Stimulated activated CD8-positive, alpha-beta memory T cell treated with anti-CD3 and anti-CD28 coated beads, Interleukin-4, amount 100 ng/mL, for 48 hours (primary cell): ENCODE measurements at regions not wholly inside any gene's neighbourhood (a gene's known extent, or its start where the extent isn't known, plus 50 kb on each side); places are given as distances from the start of the nearest gene placed in this dataset.
A peak's percentile ranks its signal among the peaks of the same experiment; 100 is the strongest.

Experiments
- DNase-seq: peaks from one replicate; pipeline ENCODE4 v3.0.0-alpha.2; 2020

DNA sequence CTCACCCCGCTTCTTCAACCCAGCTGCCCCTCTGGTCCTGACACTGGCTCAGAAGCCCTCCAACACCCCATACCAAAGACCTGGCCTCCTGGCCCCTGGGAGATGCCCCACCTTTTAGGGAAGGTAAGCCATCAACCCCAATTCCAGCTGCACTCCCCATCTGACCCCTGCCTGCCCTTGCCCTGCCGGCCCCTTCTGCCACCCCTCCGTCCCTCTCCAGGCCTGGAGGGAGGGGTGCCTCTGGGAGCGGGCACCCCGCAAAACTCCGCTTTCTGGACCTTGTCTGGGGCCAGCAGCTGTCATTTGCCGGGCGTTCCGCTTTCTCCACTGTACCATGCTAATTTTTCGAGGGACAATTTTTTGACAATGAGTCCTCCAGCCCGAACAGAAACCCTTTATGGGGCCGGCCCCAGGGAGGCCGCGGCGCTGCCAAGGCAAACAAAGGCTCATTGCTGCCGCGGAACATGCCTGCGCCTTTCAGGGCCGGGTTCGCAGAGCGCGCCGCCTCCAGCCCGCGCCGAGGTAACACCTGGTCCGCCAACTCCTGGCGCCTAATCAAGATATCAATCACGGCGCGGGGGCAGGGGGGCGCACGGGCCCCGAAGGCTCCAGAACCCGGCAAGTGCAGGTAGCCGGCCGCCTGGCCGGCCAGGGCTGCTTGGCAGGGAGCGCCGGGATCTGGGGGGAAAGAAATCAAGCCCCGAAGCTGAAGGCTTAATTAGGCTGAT lies 96.0 kb downstream of the INHBB start:
- DNase-seq: no peak

DNA sequence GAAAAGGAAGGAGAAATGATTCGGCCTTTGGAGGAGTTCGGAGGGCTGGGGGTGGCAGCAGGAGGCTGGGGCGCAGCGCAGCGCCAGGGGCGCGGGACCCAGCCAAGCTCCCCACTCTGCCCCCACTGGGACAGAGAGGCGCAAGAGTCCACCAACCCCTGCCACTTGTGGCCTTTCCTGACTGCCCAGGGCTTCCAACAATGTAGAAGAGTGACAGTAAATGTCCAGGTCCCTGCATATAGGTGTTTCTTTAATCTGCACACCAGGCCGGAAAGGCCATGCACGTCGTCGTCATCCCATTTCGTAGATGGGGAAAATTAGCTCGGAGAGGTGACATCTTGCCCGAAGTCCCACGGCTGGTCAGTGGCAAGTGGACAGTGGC lies 96.6 kb downstream of the INHBB start:
- no peak for DNase-seq

DNA sequence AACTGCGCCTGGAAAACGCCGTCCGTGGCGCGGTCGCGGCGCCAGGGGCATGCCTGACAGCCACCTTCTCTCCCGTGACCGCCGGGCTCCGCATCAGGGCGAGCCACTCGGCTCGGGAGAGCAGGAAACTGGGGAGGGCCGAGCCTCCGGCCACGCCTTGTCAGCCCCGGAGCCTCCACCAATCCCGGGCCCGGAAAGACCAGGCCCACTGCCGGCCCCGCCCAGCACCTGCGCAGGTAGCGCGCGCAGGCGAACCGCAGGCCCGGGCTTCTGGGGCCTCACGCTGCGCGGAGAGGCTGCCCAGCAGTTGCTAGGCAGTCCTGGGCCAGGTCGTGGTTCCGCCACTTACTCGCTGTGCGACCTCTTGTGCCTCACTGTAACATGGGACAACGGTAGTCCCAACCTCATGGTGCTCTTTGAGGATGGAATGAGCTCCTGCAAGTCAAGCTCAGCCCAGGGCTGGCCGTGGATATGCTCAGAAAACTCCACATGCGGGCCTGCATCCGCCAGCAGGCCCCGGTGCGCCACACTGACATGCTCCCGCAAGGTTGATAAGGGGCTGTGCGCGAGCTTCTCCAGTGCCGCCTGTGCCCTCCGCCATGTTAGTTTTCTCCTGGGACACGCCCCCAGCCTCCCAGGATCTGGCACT lies 97.1 kb downstream of the INHBB start:
- peak; percentile 40 for DNase-seq

DNA sequence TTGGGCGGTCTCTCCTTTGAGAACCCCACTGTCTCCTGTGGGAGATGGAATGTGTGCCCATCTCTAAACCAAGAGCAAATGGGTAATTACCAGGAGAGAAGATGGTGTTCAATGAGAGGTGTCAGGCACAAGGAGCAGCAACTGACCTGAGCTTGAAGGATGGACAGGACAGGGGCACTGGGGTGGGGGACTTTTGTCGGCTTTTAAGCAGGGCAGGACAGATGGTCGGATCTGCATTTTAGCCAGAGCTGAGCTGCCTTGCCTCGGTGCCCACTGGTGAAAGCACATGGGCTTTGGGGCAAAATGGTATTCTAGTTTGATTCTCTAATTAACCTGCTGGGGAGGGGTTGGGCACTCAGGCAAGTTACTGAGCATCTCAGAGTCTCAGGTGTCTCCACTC lies 98.0 kb downstream of the INHBB start:
- no peak for DNase-seq

DNA sequence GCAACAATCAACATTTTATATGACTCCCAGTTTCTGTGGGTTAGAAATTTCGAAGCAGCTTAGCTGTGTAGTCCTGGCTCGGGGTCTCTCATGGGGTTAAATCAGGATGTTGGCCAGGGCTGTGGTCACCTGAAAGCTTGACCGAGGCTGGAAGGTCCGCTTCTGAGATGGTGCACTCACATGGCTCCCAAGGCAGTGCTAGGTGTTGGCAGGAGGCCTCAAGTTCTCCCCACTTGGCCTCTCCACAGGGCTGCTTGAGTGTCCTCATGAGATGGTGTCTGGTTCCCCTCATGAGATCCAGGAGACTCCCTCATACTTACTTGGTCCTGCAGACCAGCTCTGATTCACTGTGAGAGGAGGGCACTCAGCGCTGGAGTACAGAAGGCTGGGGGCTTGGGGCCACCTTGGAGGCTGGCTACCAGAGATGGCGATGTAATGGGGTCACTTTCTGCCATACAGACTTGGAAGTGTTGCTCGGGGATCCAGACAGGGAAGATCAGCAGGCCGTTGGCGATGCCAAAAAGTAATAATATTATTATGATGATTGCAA lies 98.8 kb downstream of the INHBB start:
- no peak for DNase-seq

DNA sequence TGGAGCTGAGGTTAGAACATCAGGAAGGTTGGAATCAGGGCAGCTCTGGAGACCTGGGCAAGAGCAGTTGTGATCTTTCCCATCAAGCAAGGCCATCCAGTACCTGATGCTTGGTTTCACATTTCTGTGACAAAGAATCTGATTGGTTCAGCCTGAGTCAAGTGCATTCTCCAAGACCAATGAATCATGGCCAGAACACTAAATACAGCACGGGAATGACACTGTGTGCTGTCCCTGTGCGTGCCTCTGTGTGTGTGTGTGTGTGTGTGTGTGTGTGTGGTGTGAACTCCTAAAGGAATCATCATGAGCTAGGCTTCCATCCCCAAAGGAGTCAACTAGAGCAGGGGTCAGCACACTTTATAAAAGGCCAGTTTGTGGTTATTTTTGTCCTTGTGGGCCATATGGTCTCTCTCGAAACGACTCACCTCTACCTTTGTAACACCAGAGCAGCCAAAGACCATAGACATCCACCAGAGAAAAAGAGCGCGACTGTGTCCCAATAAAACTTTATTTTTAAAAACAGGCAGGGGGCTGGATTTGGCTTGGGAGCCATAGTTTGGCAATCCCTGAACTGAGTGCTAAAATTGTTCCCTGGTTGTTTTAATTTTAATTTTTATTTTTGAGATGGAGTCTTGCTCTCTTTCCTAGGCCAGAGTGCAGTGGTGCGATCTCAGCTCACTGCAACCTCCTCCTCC lies 99.7 kb downstream of the INHBB start:
- no peak for DNase-seq

DNA sequence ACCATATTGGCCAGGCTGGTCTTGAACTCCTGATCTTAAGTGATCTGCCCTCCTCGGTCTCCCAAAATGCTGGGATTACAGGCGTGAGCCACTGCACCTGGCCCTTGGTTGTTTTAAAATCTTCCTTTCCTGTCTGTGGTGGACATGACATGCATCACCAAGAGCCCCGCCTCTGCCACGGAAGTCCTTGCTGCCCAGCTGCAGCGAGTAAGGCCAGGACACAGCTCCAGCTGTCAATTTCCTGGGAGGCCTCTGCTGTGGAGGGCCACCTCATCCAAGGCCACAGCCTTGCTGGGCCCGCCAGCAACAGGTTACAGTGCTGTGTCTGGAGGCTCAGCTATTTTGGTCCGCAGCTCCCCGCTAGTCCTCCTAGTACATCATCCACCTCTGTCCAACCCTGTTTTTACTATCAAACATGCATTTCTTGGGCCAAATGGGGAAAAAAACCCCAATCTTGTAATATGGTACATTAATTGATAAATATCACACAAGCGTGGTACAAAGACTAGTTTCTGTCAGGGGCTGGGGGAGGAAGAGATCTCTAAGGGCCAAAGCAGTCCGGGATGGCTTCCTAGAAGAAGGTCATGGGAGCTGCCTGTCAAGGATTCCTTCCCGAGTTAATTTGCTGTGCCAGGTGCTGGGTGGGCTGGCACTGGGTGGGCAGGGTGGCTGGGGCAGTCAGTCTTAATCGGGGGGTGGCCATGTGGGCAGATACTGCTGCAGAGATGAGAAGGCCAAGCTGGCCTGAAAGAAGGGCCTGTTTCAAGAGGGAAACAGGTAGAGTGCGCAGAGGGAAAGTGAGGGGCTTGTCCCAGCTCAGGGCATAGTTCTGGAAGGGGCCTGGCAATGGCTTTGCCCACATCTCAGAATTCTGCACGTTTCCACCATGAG lies 100.5 kb downstream of the INHBB start:
- DNase-seq: no peak

DNA sequence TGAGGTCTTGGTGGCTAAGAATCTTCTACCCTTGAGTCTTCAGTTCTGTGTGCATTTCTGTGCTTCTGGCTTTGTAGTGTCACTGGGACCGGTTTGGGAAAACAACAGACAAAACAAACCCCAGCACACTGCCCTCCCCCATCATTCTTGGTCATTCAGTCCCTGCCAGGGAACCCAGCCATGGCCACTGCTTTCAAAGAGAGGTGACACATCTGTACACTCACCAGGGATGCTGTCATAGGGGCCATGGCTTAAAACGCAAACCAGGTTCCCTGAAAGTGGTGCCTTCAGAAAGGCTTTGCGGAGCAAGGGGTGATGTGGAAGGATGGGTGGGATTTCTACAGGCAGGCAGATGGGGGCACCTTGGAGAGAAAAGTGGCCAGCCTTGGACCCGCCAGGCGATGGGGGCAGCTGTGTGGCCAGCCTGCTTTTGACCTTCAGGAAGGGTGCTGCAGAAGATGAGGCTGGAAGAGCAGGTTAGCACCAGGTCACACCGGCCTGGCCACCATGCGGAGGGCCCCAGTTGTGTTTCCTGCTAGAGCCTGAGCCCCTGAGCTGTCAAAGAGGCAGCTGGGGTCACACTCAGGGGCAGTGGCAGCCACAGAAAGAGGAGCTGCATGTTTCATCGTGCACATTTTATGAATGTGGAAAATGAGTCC lies 101.3 kb downstream of the INHBB start:
- no peak for DNase-seq

DNA sequence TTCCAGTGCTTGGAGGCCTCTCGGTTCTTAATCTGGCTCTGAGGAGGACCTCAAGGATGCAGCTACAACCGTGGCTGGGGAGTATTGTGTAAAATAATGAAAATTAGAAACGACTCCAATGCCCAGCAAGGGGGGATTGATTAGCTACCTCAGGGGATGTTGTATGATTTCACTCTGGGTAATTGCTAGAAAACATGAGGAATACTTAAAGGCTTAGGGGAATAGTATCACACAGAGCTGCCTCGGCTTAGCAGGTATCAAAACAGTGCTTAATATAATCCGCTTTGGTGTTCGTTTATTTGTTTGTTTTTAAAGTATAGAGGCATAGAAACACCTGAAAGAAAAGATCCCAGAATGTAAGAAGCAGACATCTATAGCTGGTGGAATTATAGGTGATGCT lies 102.5 kb downstream of the INHBB start:
- no peak for DNase-seq

DNA sequence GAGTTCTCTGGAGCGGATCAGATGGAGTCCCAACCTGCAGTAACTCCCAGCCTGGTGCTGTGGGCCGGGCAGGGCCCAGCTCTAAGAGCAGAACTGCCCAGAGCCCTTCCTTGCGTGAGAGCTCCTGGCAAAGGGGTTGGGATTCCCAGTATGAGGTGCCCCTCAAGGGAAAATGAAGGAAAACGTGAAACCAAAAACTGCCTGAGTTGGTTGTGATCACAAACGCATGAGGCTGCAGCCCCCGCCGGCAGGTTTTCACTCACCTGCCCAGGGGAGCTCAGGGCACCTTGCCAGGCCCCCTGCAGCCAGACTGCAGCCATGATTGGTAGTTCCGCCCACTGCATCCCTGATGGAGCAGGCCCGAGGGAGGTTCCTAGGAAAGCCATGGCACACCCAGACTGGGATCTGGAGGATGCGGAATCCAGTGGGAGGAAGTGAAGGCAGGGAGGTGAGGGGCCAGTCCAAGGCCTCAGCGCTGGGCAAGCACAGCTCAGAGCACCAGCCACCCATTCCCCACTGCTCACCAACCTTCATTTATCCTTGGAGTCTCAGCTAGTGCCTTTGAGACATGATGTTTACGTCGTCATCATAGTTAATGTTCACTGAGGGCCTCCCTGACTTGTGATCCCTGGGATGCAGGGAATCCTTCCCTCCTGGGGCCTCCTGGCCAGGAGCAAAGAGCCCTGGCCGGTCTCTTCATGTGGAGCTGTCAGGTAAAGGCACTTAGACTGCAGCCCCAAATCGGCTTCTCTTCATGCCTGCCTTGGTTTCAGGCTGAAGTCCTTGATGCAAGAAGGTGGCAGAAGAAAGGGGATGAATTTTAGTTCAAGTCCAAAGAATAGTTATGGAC lies 103.2 kb downstream of the INHBB start:
- no peak for DNase-seq

DNA sequence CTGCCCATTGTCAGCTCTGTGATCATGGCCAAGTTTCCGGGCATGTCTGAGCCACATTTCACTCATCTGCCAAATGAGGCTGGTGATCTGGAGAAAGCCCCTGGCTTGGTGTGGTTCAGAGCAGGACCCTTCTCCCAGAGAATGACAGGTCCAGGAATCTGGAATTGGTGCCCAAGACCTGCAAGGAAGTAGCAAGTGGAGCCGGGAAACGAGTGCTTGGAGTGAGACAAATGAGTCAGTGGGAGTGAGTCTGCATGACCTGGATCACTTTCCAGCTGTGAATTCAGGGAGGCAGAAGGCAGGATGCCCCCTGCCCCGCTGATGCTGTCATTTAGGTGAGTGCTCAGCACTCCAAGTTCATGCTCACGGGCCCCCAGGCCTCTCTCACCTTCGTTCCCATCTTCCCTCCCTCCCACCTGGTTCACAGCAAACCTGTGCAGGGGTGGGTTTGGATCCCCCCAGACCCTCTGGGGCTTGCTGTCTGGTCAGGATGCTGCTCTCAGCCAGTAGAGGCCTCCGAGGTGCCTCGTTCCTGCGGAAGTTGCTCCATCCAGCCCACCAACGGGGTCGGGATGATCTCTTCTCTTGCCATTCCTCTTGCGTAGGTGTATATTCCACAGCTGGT lies 104.4 kb downstream of the INHBB start:
- no peak for DNase-seq

DNA sequence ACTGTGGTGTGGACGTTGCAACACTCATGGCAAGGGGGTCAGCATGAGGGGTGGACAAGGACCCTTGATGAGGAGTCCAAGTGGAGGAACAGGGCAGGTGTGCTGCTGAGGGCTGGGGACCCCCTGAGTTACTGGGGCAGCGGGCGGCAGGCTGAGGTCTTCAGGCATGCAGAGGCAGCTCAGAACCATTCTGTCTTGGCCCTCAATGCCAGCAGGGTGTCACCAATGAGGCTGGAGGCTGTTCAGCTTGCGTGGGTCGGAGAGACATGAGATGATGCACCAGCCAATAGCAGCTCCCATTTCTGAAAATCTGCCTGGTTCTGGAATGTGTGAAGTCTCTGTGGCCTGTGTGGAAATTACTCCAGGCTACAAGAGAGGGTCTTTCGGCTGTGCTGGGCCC lies 105.4 kb downstream of the INHBB start:
- no peak for DNase-seq

DNA sequence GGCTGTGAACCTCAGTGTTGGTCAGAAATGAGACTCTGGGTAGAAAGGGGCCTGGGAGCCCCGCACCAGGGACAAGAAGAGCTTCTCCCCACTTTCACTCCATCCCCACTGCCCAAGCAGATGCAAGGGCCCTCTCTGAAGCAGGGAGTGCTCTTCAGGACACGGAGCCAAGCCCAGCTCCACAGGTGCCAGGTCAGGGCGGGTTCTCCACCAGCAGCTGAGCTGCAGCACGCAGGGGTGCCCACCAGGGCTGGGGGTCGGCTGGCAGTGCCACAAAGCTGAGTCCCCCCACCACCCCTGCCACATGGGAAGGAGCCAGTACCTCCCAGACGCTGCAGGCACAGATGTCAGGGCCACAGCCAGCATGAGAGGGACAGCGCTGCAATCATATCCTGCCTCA lies 106.2 kb downstream of the INHBB start:
- no peak for DNase-seq

DNA sequence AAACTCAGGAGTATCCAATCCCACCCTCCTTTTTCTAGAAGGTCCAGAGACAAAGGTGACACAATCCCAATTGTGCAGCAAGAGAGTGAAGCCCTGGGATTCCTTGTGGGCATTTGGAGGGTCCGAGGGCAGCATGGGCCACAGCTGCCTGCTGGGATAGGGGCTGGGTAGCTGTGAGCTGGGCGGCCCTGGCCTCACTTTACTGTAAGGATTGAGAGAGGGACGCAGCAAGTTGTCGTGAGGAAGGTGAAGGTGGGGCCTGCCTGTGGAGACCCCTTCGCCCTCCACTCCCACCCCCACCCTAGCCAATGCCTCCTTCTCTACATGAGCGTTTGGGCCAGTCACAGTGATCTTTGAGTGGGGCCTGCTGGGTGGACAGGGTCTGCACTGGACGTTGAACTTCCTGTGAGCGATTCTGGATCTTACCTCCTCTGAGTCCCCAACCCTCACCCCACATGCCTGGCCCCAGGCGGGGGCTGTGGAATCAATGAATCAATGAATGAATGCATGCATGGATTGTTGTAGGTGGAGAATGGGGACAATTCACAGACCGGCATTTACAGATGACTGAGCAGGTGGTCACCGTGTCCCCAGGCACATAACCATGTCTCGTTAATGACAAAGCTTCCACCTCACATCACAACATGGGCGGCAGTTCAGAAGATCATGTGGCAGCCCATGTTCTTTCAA lies 107.2 kb downstream of the INHBB start:
- no peak for DNase-seq

DNA sequence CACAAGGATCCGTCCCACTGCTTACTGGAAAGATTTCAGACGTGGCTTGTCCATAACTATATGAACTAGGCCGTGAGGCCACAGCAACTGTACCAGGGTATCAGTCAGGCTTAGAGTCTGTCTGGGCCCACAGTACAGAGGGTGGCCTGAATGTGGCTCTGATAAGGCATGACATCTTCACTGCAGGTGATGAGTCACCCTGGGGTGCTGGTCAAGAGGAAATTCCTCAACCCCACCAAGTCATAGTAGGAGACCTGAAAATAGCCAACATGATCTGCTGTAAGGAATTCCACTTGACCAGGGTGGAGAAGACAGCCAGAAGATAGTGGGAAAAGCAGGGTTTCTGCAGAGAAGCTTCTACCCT lies 107.7 kb downstream of the INHBB start:
- no peak for DNase-seq

DNA sequence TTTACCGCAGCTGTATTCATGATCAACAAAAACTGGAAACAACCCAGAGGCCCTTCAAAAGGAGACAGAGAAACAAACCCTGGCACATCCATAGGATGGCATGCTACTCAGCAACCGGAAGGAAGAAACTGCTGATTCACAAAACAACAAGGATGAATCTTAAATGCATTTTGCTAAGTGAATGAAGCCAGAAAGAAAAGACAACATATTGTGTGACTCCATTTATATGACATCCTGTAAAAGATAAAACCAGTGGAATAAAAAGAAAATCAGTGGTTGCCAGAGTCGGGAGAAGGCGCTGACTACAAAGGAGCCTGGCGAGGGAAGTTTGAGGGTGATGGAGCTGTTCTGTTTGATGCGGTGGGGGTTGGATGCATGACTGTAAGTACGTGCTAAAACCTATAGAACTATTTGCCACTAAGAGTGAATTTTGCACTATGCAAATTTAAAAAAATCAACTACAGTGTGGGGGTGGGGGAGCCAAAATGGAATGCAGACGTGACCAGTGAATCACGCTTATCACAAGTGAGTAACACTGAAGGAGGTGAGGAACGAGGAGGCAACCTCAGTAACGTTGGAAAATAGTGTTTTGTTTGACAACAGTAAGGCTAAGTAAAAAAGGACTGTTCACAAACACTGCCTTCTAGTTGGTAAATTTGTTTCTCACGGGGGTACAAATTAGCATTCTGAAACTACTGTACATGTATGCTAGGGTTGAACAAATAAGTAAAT lies 108.9 kb downstream of the INHBB start:
- DNase-seq: no peak

DNA sequence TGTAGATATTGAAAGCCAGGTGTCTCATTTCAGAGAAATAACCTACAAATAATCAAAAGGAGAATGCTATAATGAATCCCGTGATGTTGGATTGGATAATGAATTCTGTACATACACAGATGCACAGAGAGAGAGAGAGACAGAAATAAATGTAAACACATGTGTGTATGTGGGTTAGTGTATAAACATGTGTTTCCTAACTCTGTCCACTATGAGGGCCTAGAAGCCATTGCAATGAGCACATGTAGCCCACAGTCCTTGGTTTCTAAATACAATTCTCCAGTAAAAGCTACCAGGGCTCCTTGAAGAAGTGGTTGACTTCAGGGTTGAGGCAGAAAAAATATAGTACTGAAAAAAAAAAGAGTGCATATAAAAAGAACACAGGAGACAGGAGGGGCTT lies 109.5 kb downstream of the INHBB start:
- DNase-seq: no peak

DNA sequence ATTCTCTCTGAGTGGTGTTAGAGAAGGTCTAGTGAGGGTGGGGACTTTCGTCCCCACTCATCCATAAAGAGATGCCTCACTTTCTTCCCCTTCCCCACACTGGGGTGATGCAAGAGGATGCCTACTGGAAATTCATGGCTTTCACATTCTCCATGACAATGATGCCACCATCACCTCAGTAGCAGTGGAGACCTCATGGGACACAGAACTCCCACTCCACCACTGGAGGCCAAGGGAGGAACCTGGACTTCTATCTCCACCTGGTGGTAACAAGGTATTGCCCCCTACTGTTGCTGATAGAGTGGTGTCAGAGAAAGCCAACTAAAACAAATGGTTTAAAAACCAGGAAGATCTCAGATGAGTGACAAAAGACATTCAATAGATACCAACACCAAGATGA lies 110.9 kb downstream of the INHBB start:
- no peak for DNase-seq

DNA sequence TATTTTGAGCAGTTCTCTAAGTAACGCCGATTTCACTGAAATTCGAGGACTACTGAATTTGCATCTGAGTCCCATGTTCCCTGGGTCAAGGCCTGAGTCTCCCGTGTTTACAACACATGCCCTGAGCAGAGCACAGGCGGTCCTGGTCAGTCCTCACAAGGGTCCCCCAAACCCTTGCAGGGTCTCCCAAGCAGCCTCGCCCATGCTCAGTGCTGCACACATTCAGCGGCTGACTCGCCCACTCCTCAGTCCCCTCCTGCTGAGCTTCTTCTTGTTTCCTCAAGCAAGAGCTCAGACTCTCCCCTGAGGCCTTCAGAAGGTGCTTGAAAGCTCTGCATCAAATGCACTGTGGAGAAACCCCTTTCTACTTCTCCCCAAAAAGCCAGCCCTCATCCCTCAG lies 114.6 kb downstream of the INHBB start:
- no peak for DNase-seq

DNA sequence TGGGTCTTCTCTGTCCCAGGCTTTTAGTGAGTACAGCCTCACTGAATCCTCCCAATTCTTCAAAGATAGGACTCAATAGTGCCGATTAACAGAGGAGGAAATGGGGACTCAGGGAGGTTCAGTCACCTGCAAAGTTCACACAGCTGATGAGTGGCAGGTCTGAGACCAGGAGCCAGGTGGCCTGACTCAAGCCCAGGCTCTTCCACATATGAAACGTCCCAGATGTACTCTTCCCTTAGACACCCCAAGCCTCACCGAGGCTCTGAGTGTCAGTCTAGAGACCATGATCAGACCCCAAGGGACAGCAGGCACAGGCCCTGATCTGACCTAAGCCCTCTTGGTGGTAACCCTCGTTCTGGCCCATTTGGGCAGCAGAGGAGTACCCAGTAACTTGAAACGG lies 115.2 kb downstream of the INHBB start:
- no peak for DNase-seq
